Panc1 (cell line): ENCODE measurements at regions not wholly inside any gene's neighbourhood (a gene's known extent, or its start where the extent isn't known, plus 50 kb on each side); places are given as distances from the start of the nearest gene placed in this dataset.

Experiments
- ATAC-seq: fragments of 200-7000 bp; cut with Tn5 transposase; 2 replicates; pipeline ENCODE4 v1.9.1; 2020; ENCODE audit warnings: mild to moderate bottlenecking, moderate library complexity
- BruUV-seq: library from RNA; stranded (reverse); fragments of 400-500 nt; replicated peaks from 2 replicates; lab custom pipeline; 2021; lab: Mats Ljungman, UMichigan
- CTCF ChIA-PET: fragments of 300-600 bp; sonication (Branson Sonifier 250); formaldehyde crosslinking; loops from one replicate; lab custom pipeline; 2022; ENCODE audit warnings: antibody characterized with exemption; lab: Charles Lee
- POLR2A ChIA-PET: fragments of 300-600 bp; sonication (Branson Sonifier 250); formaldehyde crosslinking; loops from one replicate; lab custom pipeline; 2022; ENCODE audit warnings: antibody characterized with exemption; lab: Charles Lee
- DNase-seq: peaks from one replicate; pipeline ENCODE4 v3.0.0-alpha.2; 2010; ENCODE audit warnings: low read depth, low spot score
- H3K27ac ChIP-seq: 2 replicates; pipeline ENCODE4 v1.5.1; 2011; ENCODE audit warnings: mild to moderate bottlenecking, low read length, inconsistent platforms
- H3K27me3 ChIP-seq: fragments of 200-500 bp; sonication (Bioruptor generic); 2 replicates; pipeline ENCODE4 v1.6.0; 2014; ENCODE audit warnings: low read length, inconsistent platforms; ENCODE audit not compliant: control insufficient read depth, insufficient read depth
- H3K36me3 ChIP-seq: fragments of 200-500 bp; sonication (Bioruptor generic); 2 replicates; pipeline ENCODE4 v1.5.1; 2014; ENCODE audit warnings: inconsistent platforms, mild to moderate bottlenecking, low read length, moderate library complexity; ENCODE audit not compliant: control insufficient read depth, insufficient read depth
- H3K4me1 ChIP-seq: 2 replicates; pipeline ENCODE4 v1.5.1; 2011; ENCODE audit warnings: inconsistent platforms, mild to moderate bottlenecking, low read length, moderate library complexity; ENCODE audit not compliant: control insufficient read depth, insufficient read depth
- H3K4me3 ChIP-seq, 2 experiments: 2 replicates each; pipeline ENCODE4 v1.5.1; 2011 to 2012; ENCODE audit warnings: low read depth in 2 of 2, low read length in 2 of 2, mild to moderate bottlenecking in 2 of 2, inconsistent platforms in 1 of 2, moderate library complexity in 1 of 2
- H3K9me3 ChIP-seq: fragments of 200-500 bp; sonication (Bioruptor generic); 2 replicates; pipeline ENCODE4 v1.5.1; 2014; ENCODE audit warnings: low read depth, mild to moderate bottlenecking, inconsistent platforms, low read length, moderate library complexity; ENCODE audit not compliant: control insufficient read depth, insufficient read depth
- CTCF ChIP-seq: fragments of 450-650 bp; IDR thresholded peaks from 2 replicates; pipeline ENCODE4 v1.5.1; 2017; ENCODE audit warnings: mild to moderate bottlenecking
- POLR2AphosphoS5 ChIP-seq: IDR thresholded peaks from 2 replicates; pipeline ENCODE4 v1.6.1; 2012; ENCODE audit warnings: mild to moderate bottlenecking, low read depth, low read length, moderate library complexity
- REST ChIP-seq, 2 experiments: IDR thresholded peaks; 2 replicates each; pipeline ENCODE4 v1.6.1; 2011 to 2012; ENCODE audit warnings: low read depth in 2 of 2, control low read depth in 1 of 2, low read length in 1 of 2, mild to moderate bottlenecking in 1 of 2, moderate library complexity in 1 of 2; ENCODE audit not compliant: insufficient read depth in 1 of 2
- SIN3A ChIP-seq: IDR thresholded peaks from 2 replicates; pipeline ENCODE4 v1.6.1; 2012; ENCODE audit warnings: low read depth, mild to moderate bottlenecking, low read length, moderate library complexity, borderline replicate concordance; ENCODE audit not compliant: insufficient read depth
- TCF7L2 ChIP-seq: IDR thresholded peaks from 2 replicates; pipeline ENCODE4 v1.6.1; 2011; ENCODE audit warnings: mild to moderate bottlenecking, low read depth, low read length, inconsistent platforms
- in situ Hi-C: cut with HindIII; loops from 2 replicates; pipeline ENCODE4 v1.10.0; 2016; ENCODE audit warnings: low sequenced_read_pairs, low pct_unique_long_range_greater_than_20kb
- intact Hi-C: fragments of 100-400 bp; cut with micrococcal nuclease; formaldehyde crosslinking; loops from one replicate; pipeline ENCODE4 v1.10.0; 2022; ENCODE audit not compliant: unreplicated experiment

- no peak for DNase-seq
- Histone ChIP-seq H3K36me3 (no peaks in the 10 kb centered on the region), H3K4me1 (no peaks in the 10 kb centered on the region), H3K4me3 (no peak overlapping the region), H3K27me3 (no peaks in the 10 kb centered on the region), H3K9me3 (no peaks in the 10 kb centered on the region), H3K27ac (no peak overlapping the region)
- ATAC-seq: 0 out of 2 replicates have a peak, but pooled peaks have one; percentile 54
- CTCF ChIA-PET: no interaction called here
- no TSS peak for BruUV-seq
- in situ Hi-C loops: no loop called here
- intact Hi-C loops: no loop called here
- TF ChIP-seq CTCF: no peak
- no peak for TF ChIP-seq REST (IDR thresholded peaks at IDR 0.05; ENCODE audit: insufficient read depth in 1 of 2, low read depth in 2 of 2, low read length in 1 of 2)
- no peak for TF ChIP-seq TCF7L2
- no peak for TF ChIP-seq POLR2AphosphoS5
- TF ChIP-seq SIN3A: no peak
- POLR2A ChIA-PET: interaction anchor here (0.6 kb wide), 1 partner anchor 206 kb away, joined by 8 read pairs; no protein-coding TSS in a partner anchor
These were observed 183.3 kb downstream of the STK31 start for GRCh38 chr7:23893176-23893941.

GRCh38 chr7:23893942-23894891 lies 184.2 kb downstream of the STK31 start:
- DNase-seq: no peak
- in situ Hi-C loops: no loop called here

More at GRCh38 chr7:23893942-23894891, 184.2 kb downstream of the STK31 start:
- ChIA-PET CTCF (no interaction called here), POLR2A (no interaction called here)
- TF ChIP-seq TCF7L2 (no peak), SIN3A (no peak), POLR2AphosphoS5 (no peak), CTCF (no peak), REST (IDR thresholded peaks at IDR 0.05; ENCODE audit: insufficient read depth in 1 of 2, low read depth in 2 of 2, low read length in 1 of 2) (no peak)
- intact Hi-C loops: no loop called here
- no TSS peak for BruUV-seq
- Histone ChIP-seq H3K27ac (no peak overlapping the region), H3K4me1 (no peaks in the 10 kb centered on the region), H3K27me3 (no peaks in the 10 kb centered on the region), H3K36me3 (no peaks in the 10 kb centered on the region), H3K4me3 (no peak overlapping the region), H3K9me3 (no peaks in the 10 kb centered on the region)
- no peak for ATAC-seq
